CD4-positive, alpha-beta T cell (primary cell): ENCODE measurements at regions not wholly inside any gene's neighbourhood (a gene's known extent, or its start where the extent isn't known, plus 50 kb on each side); places are given as distances from the start of the nearest gene placed in this dataset.

Experiments used
- ATAC-seq: fragments of 200-7000 bp; cut with Tn5 transposase; one replicate; pipeline ENCODE4 v1.10.0; 2022; ENCODE audit warnings: mild to moderate bottlenecking; ENCODE audit not compliant: poor library complexity
- CTCF ChIA-PET: fragments of 350-600 bp; sonication (Branson Sonifier 250); formaldehyde crosslinking; loops from one replicate; lab custom pipeline; 2021; ENCODE audit warnings: antibody characterized with exemption, inconsistent platforms; lab: Charles Lee
- POLR2A ChIA-PET: fragments of 350-600 bp; sonication (Branson Sonifier 250); formaldehyde crosslinking; loops from one replicate; lab custom pipeline; 2021; ENCODE audit warnings: antibody characterized with exemption, inconsistent platforms; lab: Charles Lee
- DNase-seq, 14 experiments: peaks; one replicate each; pipeline ENCODE4 v3.0.0-alpha.2; 2013 to 2020; ENCODE audit warnings: mixed read lengths in 2 of 14
- H3K27ac ChIP-seq, 2 donors: one replicate each; pipeline versions ENCODE4 v1.5.1 to v1.7.0; 2013; ENCODE audit warnings: low read length in 2 of 2, low read depth in 1 of 2, mild to moderate bottlenecking in 1 of 2
- H3K27me3 ChIP-seq, 2 experiments: 1 replicate in 1 of 2; 2 replicates in 1 of 2; pipeline versions ENCODE4 v1.6.1 to v1.7.0; 2013; ENCODE audit warnings: low read length in 2 of 2, control low read depth in 1 of 2, mild to moderate bottlenecking in 1 of 2, moderate library complexity in 1 of 2; ENCODE audit not compliant: insufficient read depth in 2 of 2, control insufficient read depth in 1 of 2
- H3K36me3 ChIP-seq: one replicate; pipeline ENCODE4 v1.6.1; 2013; ENCODE audit warnings: low read length, control low read depth; ENCODE audit not compliant: insufficient read depth
- H3K4me1 ChIP-seq: one replicate; pipeline ENCODE4 v1.6.1; 2013; ENCODE audit warnings: low read length, control low read depth; ENCODE audit not compliant: insufficient read depth
- H3K4me3 ChIP-seq: one replicate; pipeline ENCODE4 v1.5.1; 2013; ENCODE audit warnings: mild to moderate bottlenecking, low read length, moderate library complexity
- H3K9me3 ChIP-seq, 2 experiments: 1 replicate in 1 of 2; 2 replicates in 1 of 2; pipeline versions ENCODE4 v1.6.1 to v1.7.0; 2013; ENCODE audit warnings: low read length in 2 of 2, mild to moderate bottlenecking in 2 of 2, control low read depth in 1 of 2, moderate library complexity in 1 of 2; ENCODE audit not compliant: control insufficient read depth in 1 of 2, insufficient read depth in 1 of 2
- H3K27ac Mint-ChIP-seq: one replicate; pipeline ENCODE4 v1.8.0; 2020; ENCODE audit warnings: mixed read lengths
- H3K27me3 Mint-ChIP-seq: one replicate; pipeline ENCODE4 v1.8.0; 2021; ENCODE audit warnings: mixed read lengths
- H3K36me3 Mint-ChIP-seq: one replicate; pipeline ENCODE4 v1.8.0; 2021; ENCODE audit warnings: low read depth, mixed read lengths
- H3K4me1 Mint-ChIP-seq: one replicate; pipeline ENCODE4 v1.8.0; 2021; ENCODE audit warnings: low read depth, mixed read lengths
- H3K4me3 Mint-ChIP-seq: one replicate; pipeline ENCODE4 v1.8.0; 2020; ENCODE audit warnings: mild to moderate bottlenecking, mixed read lengths
- H3K9me3 Mint-ChIP-seq: one replicate; pipeline ENCODE4 v1.8.0; 2020; ENCODE audit warnings: mixed read lengths
- CTCF ChIP-seq: fragments of 200-600 bp; IDR thresholded peaks from one replicate; pipeline ENCODE4 v1.8.0; 2022; ENCODE audit warnings: antibody characterized with exemption, mild to moderate bottlenecking
- intact Hi-C, 2 experiments: fragments of 100-400 bp; cut with DNase I in 1 of 2; cut with micrococcal nuclease in 1 of 2; formaldehyde crosslinking; loops; one replicate each; pipeline versions ENCODE4 v1.15.1 to v1.9.0; 2023 to 2025; cut with DNase I, micrococcal nuclease

- ATAC-seq (no peak), DNase-seq (no peak)
- Histone ChIP-seq H3K27me3 (no peaks in the 10 kb centered on the region), H3K27ac (no peak overlapping the region), H3K36me3 (no peaks in the 10 kb centered on the region), H3K9me3 (peaks cover 0 to under 1% of the 10 kb centered on the region in 2 experiments), H3K4me3 (no peak overlapping the region), H3K4me1 (no peaks in the 10 kb centered on the region)
- Mint-ChIP-seq H3K36me3 (no peaks in the 10 kb centered on the region), H3K4me1 (no peaks in the 10 kb centered on the region), H3K9me3 (peaks cover 22% of the 10 kb centered on the region), H3K27me3 (no peaks in the 10 kb centered on the region), H3K4me3 (no peak overlapping the region), H3K27ac (no peak overlapping the region)
- CTCF ChIA-PET: no interaction called here
- POLR2A ChIA-PET: no interaction called here
- intact Hi-C loops: no loop called here
- TF ChIP-seq CTCF: no peak
Observed at GRCh38 chr19:27689734-27690241, 1523.2 kb downstream of the UQCRFS1 start.

DNA sequence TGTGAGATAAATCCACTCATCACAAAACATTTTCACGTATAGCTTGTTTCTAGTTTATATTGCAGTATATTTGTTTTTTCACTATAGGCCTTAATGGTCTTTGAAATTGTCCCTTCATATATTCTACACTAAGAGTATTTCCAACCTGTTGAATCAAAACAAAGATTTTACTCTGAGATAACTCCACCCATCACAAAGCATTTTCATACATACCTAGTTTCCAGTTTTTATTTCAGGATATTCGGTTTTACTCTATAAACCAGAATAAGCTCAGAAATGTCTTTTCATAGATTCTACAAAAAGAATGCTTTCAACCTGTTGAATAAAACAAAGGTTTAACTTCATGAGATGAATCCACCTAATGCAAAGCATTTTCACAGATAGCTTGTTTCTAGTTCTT is 1528.7 kb downstream of the UQCRFS1 start:
- Mint-ChIP-seq H3K4me3 (no peak overlapping the region), H3K4me1 (no peaks in the 10 kb centered on the region), H3K27me3 (no peaks in the 10 kb centered on the region), H3K36me3 (no peaks in the 10 kb centered on the region), H3K27ac (no peak overlapping the region), H3K9me3 (peaks cover 12% of the 10 kb centered on the region)
- ChIA-PET POLR2A (no interaction called here), CTCF (no interaction called here)
- H3K4me3 ChIP-seq: no peak overlapping the region
- no peaks in the 10 kb centered on the region for H3K4me1 ChIP-seq
- DNase-seq (no peak), ATAC-seq (no peak)
- peaks cover 2 to 4% of the 10 kb centered on the region in 2 experiments for H3K9me3 ChIP-seq
- no peaks in the 10 kb centered on the region for H3K27me3 ChIP-seq
- no peak for TF ChIP-seq CTCF
- H3K36me3 ChIP-seq: no peaks in the 10 kb centered on the region
- no peak overlapping the region for H3K27ac ChIP-seq
- intact Hi-C loops: no loop called here

DNA sequence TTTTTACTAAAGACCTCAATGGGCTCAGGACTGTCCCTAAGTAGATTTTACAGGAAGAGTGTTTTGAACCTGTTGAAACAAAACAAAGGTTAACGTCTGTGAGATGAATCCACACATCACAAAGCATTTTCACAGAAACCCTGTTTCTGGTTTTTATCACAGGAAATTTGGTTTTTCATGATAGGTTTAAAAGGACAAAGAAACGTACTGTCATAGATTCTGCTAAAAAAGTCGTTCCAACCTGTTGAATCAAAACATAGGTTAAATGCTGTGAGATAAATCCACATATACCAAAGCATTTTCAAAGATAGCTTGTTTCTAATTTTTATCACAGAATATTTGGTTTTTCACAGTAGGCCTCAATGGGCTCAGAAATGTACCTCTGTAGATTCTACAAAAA is 1531.0 kb downstream of the UQCRFS1 start:
- intact Hi-C loops: no loop called here
- H3K36me3 ChIP-seq: no peaks in the 10 kb centered on the region
- ChIA-PET CTCF (no interaction called here), POLR2A (no interaction called here)
- no peaks in the 10 kb centered on the region for H3K4me1 ChIP-seq
- Mint-ChIP-seq H3K9me3 (peaks cover 21% of the 10 kb centered on the region), H3K36me3 (no peaks in the 10 kb centered on the region), H3K4me3 (no peak overlapping the region), H3K27me3 (no peaks in the 10 kb centered on the region), H3K4me1 (no peaks in the 10 kb centered on the region), H3K27ac (no peak overlapping the region)
- DNase-seq (no peak), ATAC-seq (no peak)
- no peaks in the 10 kb centered on the region for H3K27me3 ChIP-seq
- no peak overlapping the region for H3K4me3 ChIP-seq
- H3K27ac ChIP-seq: no peak overlapping the region
- no peak for TF ChIP-seq CTCF
- H3K9me3 ChIP-seq: peaks cover 4% of the 10 kb centered on the region in 2 experiments
